HepG2 (cell line): ENCODE measurements at regions not wholly inside any gene's neighbourhood (a gene's known extent, or its start where the extent isn't known, plus 50 kb on each side); places are given as distances from the start of the nearest gene placed in this dataset.
"Not testable (repeated sequence)": the region's sequence is repeated elsewhere in the genome, so short reads cannot be mapped to it uniquely, and the experiment has no call there.

Source experiments
- ATAC-seq: fragments of 200-7000 bp; cut with Tn5 transposase; 3 replicates; pipeline ENCODE4 v1.9.1; 2020; ENCODE audit warnings: mild to moderate bottlenecking, moderate library complexity
- BruUV-seq: library from RNA; stranded (reverse); fragments of 400-500 nt; replicated peaks from 2 replicates; lab custom pipeline; 2021; lab: Mats Ljungman, UMichigan
- CTCF ChIA-PET: fragments of 300-600 bp; formaldehyde crosslinking; extraction: SDS; loops from one replicate; lab custom pipeline; 2021; ENCODE audit warnings: low total read pairs, inconsistent platforms, low intra/inter-chr PET ratio; lab: Yijun Ruan, JAX
- POLR2A ChIA-PET: fragments of 350-600 bp; sonication (Branson Sonifier 250); formaldehyde crosslinking; loops from one replicate; lab custom pipeline; 2020; ENCODE audit warnings: antibody characterized with exemption, inconsistent platforms; lab: Yijun Ruan, JAX
- DNase-seq: peaks from one replicate; pipeline ENCODE4 v3.0.0-alpha.2; 2015; ENCODE audit warnings: low spot score
- FAIRE-seq: peaks from 3 replicates; lab custom pipeline; 2011; peaks lifted over from hg19 to GRCh38; lab: Jason Lieb, UNC
- H2AFZ ChIP-seq: one replicate; pipeline ENCODE4 v1.6.1; 2011; ENCODE audit warnings: low read length, inconsistent platforms
- H3K27ac ChIP-seq: fragments of 300-600 bp; 3 replicates; pipeline ENCODE4 v1.8.0; 2011; ENCODE audit warnings: mixed run types, mild to moderate bottlenecking, mixed read lengths, low read length, inconsistent platforms; ENCODE audit not compliant: insufficient read depth; ENCODE audit errors: extremely low read length
- H3K27me3 ChIP-seq, 2 experiments: fragments of 200-600 bp in 1 of 2; 2 replicates in 1 of 2; 3 replicates in 1 of 2; pipeline versions ENCODE4 v1.6.0 to v1.8.0; 2011; ENCODE audit warnings: low read length in 2 of 2, mild to moderate bottlenecking in 2 of 2, moderate library complexity in 2 of 2, inconsistent platforms in 1 of 2; ENCODE audit not compliant: insufficient read depth in 2 of 2, control insufficient read depth in 1 of 2
- H3K36me3 ChIP-seq, 2 experiments: fragments of 200-600 bp in 1 of 2; replicated peaks in 1 of 2; 2 replicates in 1 of 2; 3 replicates in 1 of 2; pipeline versions ENCODE4 v1.5.1 to v1.8.0; 2011; ENCODE audit warnings: low read length in 2 of 2, inconsistent platforms in 1 of 2; ENCODE audit not compliant: insufficient read depth in 2 of 2, control insufficient read depth in 1 of 2
- H3K4me1 ChIP-seq: 2 replicates; pipeline ENCODE4 v1.5.1; 2012; ENCODE audit warnings: low read length, inconsistent platforms; ENCODE audit not compliant: insufficient read depth
- H3K4me2 ChIP-seq: 2 replicates; pipeline ENCODE4 v1.6.0; 2011; ENCODE audit warnings: low read depth, low read length, inconsistent platforms
- H3K4me3 ChIP-seq, 3 experiments: fragments of 200-600 bp in 1 of 3; sonication (generic), shearing (Covaris generic) in 1 of 3; replicated peaks in 1 of 3; 2 replicates each; pipeline ENCODE4 v1.5.1; 2011 to 2016; ENCODE audit warnings: low read length in 3 of 3, inconsistent platforms in 2 of 3, low read depth in 2 of 3, mild to moderate bottlenecking in 2 of 3, control low read depth in 1 of 3, mixed read lengths in 1 of 3; ENCODE audit not compliant: insufficient read depth in 1 of 3
- H3K79me2 ChIP-seq: one replicate; pipeline ENCODE4 v1.6.1; 2011; ENCODE audit warnings: low read length, inconsistent platforms; ENCODE audit not compliant: insufficient read depth
- H3K9ac ChIP-seq: 2 replicates; pipeline ENCODE4 v1.6.0; 2011; ENCODE audit warnings: mild to moderate bottlenecking, low read depth, low read length, inconsistent platforms; ENCODE audit not compliant: insufficient read depth
- H3K9me3 ChIP-seq: 2 replicates; pipeline ENCODE4 v1.5.1; 2012; ENCODE audit warnings: mild to moderate bottlenecking, low read length
- H4K20me1 ChIP-seq: 2 replicates; pipeline ENCODE4 v1.6.0; 2011; ENCODE audit warnings: inconsistent platforms, mild to moderate bottlenecking, low read length, moderate library complexity; ENCODE audit not compliant: insufficient read depth
- BRCA1 ChIP-seq: sonication (generic); formaldehyde crosslinking; IDR thresholded peaks from 2 replicates; pipeline ENCODE4 v1.4.0; 2020; ENCODE audit warnings: missing genetic modification reagents
- DRAP1 ChIP-seq: IDR thresholded peaks from 2 replicates; pipeline ENCODE4 v1.6.1; 2016; ENCODE audit warnings: missing genetic modification reagents, missing compliant biosample characterization
- ESRRA ChIP-seq: sonication (generic); formaldehyde crosslinking; IDR thresholded peaks from 2 replicates; pipeline ENCODE4 v1.5.1; 2020; ENCODE audit warnings: mild to moderate bottlenecking, low read depth, missing genetic modification reagents
- GTF3A ChIP-seq: sonication (generic); formaldehyde crosslinking; conservative IDR thresholded peaks from 2 replicates; pipeline ENCODE4 v1.4.0; 2020; ENCODE audit warnings: mild to moderate bottlenecking, missing genetic modification reagents
- LCORL ChIP-seq, 2 experiments: fragments of 450-650 bp in 1 of 2; sonication (generic) in 1 of 2; formaldehyde crosslinking in 1 of 2; IDR thresholded peaks; 2 replicates each; pipeline versions ENCODE4 v1.5.0 to v1.6.1; 2017 to 2020; ENCODE audit warnings: antibody characterized with exemption in 1 of 2, missing genetic modification reagents in 1 of 2
- MTA1 ChIP-seq: sonication (generic); formaldehyde crosslinking; IDR thresholded peaks from 2 replicates; pipeline ENCODE4 v1.4.0; 2020; ENCODE audit warnings: missing genetic modification reagents, mild to moderate bottlenecking, borderline replicate concordance
- NCOA2 ChIP-seq: sonication (generic); formaldehyde crosslinking; IDR thresholded peaks from 2 replicates; pipeline ENCODE4 v1.8.0; 2022; ENCODE audit warnings: inconsistent platforms
- SNAI1 ChIP-seq: sonication (generic); formaldehyde crosslinking; IDR thresholded peaks from 2 replicates; pipeline ENCODE4 v1.5.0; 2020; ENCODE audit warnings: mild to moderate bottlenecking, missing genetic modification reagents, borderline replicate concordance
- TBX2 ChIP-seq: sonication (generic); formaldehyde crosslinking; IDR thresholded peaks from 2 replicates; pipeline ENCODE4 v1.5.0; 2020; ENCODE audit warnings: missing genetic modification reagents, mild to moderate bottlenecking, borderline replicate concordance
- THAP7 ChIP-seq: sonication (generic); formaldehyde crosslinking; IDR thresholded peaks from 2 replicates; pipeline ENCODE4 v1.8.1; 2023; ENCODE audit warnings: mild to moderate bottlenecking, missing genetic modification reagents
- THAP9 ChIP-seq: sonication (generic); formaldehyde crosslinking; IDR thresholded peaks from 2 replicates; pipeline ENCODE4; 2020; ENCODE audit warnings: missing genetic modification reagents, mild to moderate bottlenecking, borderline replicate concordance
- ZNF124 ChIP-seq: sonication (generic); formaldehyde crosslinking; IDR thresholded peaks from 2 replicates; pipeline ENCODE4 v1.4.0; 2020; ENCODE audit warnings: missing genetic modification reagents
- ZNF142 ChIP-seq: sonication (generic); formaldehyde crosslinking; IDR thresholded peaks from 2 replicates; pipeline ENCODE4 v1.4.0; 2020; ENCODE audit warnings: missing genetic modification reagents
- WGBS: methylation state at CpG from one replicate; pipeline ENCODE4 v1.1.6; 2017; ENCODE audit warnings: low lambda C conversion rate; 5-methylcytosine and 5-hydroxymethylcytosine counted together
- in situ Hi-C: cut with HindIII; loops from 2 replicates; pipeline ENCODE4 v1.10.0; 2017; ENCODE audit warnings: low pct_unique_long_range_greater_than_20kb; ENCODE audit not compliant: extremely low pct_ligation_motif_present
- intact Hi-C: fragments of 100-400 bp; cut with micrococcal nuclease; formaldehyde crosslinking; loops from one replicate; pipeline ENCODE4 v1.10.0; 2022; ENCODE audit not compliant: unreplicated experiment

GRCh38 chr2:234859330-234859872, 92.4 kb upstream of the SH3BP4 start:
- in situ Hi-C loops, H3K4me3 ChIP-seq, H3K27me3 ChIP-seq, intact Hi-C loops, H2AFZ ChIP-seq, CTCF ChIA-PET, H3K9me3 ChIP-seq, H4K20me1 ChIP-seq, BruUV-seq, H3K36me3 ChIP-seq, H3K79me2 ChIP-seq: not testable (repeated sequence)
- POLR2A ChIA-PET, result interaction anchor here (0.6 to 1.9 kb wide), 11 partner anchors 8 to 182 kb away, joined by 3 to 18 read pairs (median 5); no protein-coding TSS in a partner anchor
- Histone ChIP-seq H3K27ac (peak overlapping the region; percentile 72), H3K9ac (peak overlapping the region; percentile 20), H3K4me2 (peak overlapping the region; percentile 18), H3K4me1 (peaks cover 96% of the 10 kb centered on the region)
- FAIRE-seq (peak; percentile 59), ATAC-seq (peak; percentile 65), DNase-seq (peak; percentile 74)
- WGBS, result 58% methylated on average over 8 of the region's 8 CpGs
- TF ChIP-seq ZNF142 (CRISPR knock-in tag), result 0 out of 2 replicates have a peak, but pooled peaks have one; percentile 28
- TF ChIP-seq NCOA2 (CRISPR knock-in tag), result 0 out of 2 replicates have a peak, but pooled peaks have one; percentile 57
- 0 out of 2 replicates have a peak, but pooled peaks have one; percentile 32 for TF ChIP-seq THAP9
- TF ChIP-seq THAP7, result peak; percentile 54; the same call in 1 of the 2 replicates
- TF ChIP-seq DRAP1, result peak; percentile 36; the same call in 1 of the 2 replicates
- 0 out of 2 replicates have a peak, but pooled peaks have one; percentile 24 for TF ChIP-seq GTF3A (CRISPR knock-in tag)
- TF ChIP-seq ZNF124 (CRISPR knock-in tag), result 0 out of 2 replicates have a peak, but pooled peaks have one; percentile 14
- TF ChIP-seq BRCA1, result peak; percentile 37; the same call in 1 of the 2 replicates
- 0 out of 2 replicates have a peak, but pooled peaks have one; percentile 57 for TF ChIP-seq ESRRA (CRISPR knock-in tag)
- TF ChIP-seq LCORL (IDR thresholded peaks at IDR 0.05), result peak; percentile 30; the same call in 1 of the 2 replicates
- TF ChIP-seq LCORL (CRISPR knock-in tag; IDR thresholded peaks at IDR 0.05), result peak; percentile 88
- TF ChIP-seq MTA1, result peak; percentile 63; the same call in 1 of the 2 replicates
- peak; percentile 87; the same call in 1 of the 2 replicates for TF ChIP-seq SNAI1 (CRISPR knock-in tag)
- TF ChIP-seq TBX2, result peak; percentile 87
